ENCODE measurements at regions not wholly inside any gene's neighbourhood (a gene's known extent, or its start where the extent isn't known, plus 50 kb on each side); places are given as distances from the start of the nearest gene placed in this dataset.

- H3K9me3 ChIP-seq (replicated peaks; ENCODE audit: insufficient read depth, low read length): no peaks in the 10 kb centered on the region
- H3K9ac ChIP-seq (ENCODE audit: low read length): no peak overlapping the region
- no peaks in the 10 kb centered on the region for H3K79me2 ChIP-seq (ENCODE audit: low read length)
- no peak overlapping the region for H3K27ac ChIP-seq (ENCODE audit: low read length)
- H2AFZ ChIP-seq (ENCODE audit: low read length): no peak overlapping the region
- no peaks in the 10 kb centered on the region for H3K4me1 ChIP-seq (ENCODE audit: low read length)
- H3K4me3 ChIP-seq (ENCODE audit: low read length): no peak overlapping the region
- TF ChIP-seq EZH2phosphoT487 (IDR thresholded peaks at IDR 0.05; ENCODE audit: low read length) (no peak), CTCF (IDR thresholded peaks at IDR 0.05; ENCODE audit: low read length) (no peak), EZH2 (optimal IDR thresholded peaks at IDR 0.05; ENCODE audit: low read depth, low read length) (no peak)
- H4K20me1 ChIP-seq (ENCODE audit: insufficient read depth, low read length): no peaks in the 10 kb centered on the region
- H3K4me2 ChIP-seq (ENCODE audit: low read depth, low read length): no peak overlapping the region
- H3K27me3 ChIP-seq (replicated peaks; ENCODE audit: insufficient read depth, low read length): no peaks in the 10 kb centered on the region
- no peaks in the 10 kb centered on the region for H3F3A ChIP-seq (ENCODE audit: insufficient read depth, low read length)
- no peaks in the 10 kb centered on the region for H3K9me2 ChIP-seq (replicated peaks; ENCODE audit: insufficient read depth, low read length)
- DNase-seq: no peak
- no peaks in the 10 kb centered on the region for H3K36me3 ChIP-seq (replicated peaks; ENCODE audit: insufficient read depth, low read length)
Measured at GRCh38 chr17:72351884-72352346, 231.1 kb downstream of the SOX9 start.

- no peaks in the 10 kb centered on the region for H3K79me2 ChIP-seq (ENCODE audit: low read length)
- no peak overlapping the region for H3K27ac ChIP-seq (ENCODE audit: low read length)
- no peak overlapping the region for H3K4me3 ChIP-seq (ENCODE audit: low read length)
- no peaks in the 10 kb centered on the region for H4K20me1 ChIP-seq (ENCODE audit: insufficient read depth, low read length)
- no peaks in the 10 kb centered on the region for H3F3A ChIP-seq (ENCODE audit: insufficient read depth, low read length)
- no peaks in the 10 kb centered on the region for H3K36me3 ChIP-seq (replicated peaks; ENCODE audit: insufficient read depth, low read length)
- no peak for DNase-seq
- H3K9ac ChIP-seq (ENCODE audit: low read length): no peak overlapping the region
- H3K9me2 ChIP-seq (replicated peaks; ENCODE audit: insufficient read depth, low read length): no peaks in the 10 kb centered on the region
- no peaks in the 10 kb centered on the region for H3K4me1 ChIP-seq (ENCODE audit: low read length)
- H3K27me3 ChIP-seq (replicated peaks; ENCODE audit: insufficient read depth, low read length): no peaks in the 10 kb centered on the region
- no peak overlapping the region for H2AFZ ChIP-seq (ENCODE audit: low read length)
- TF ChIP-seq EZH2phosphoT487 (IDR thresholded peaks at IDR 0.05; ENCODE audit: low read length): no peak
- TF ChIP-seq CTCF (IDR thresholded peaks at IDR 0.05; ENCODE audit: low read length): no peak
- TF ChIP-seq EZH2 (optimal IDR thresholded peaks at IDR 0.05; ENCODE audit: low read depth, low read length): no peak
- H3K9me3 ChIP-seq (replicated peaks; ENCODE audit: insufficient read depth, low read length): no peaks in the 10 kb centered on the region
- no peak overlapping the region for H3K4me2 ChIP-seq (ENCODE audit: low read depth, low read length)
Measured at GRCh38 chr17:72353502-72353901, 232.7 kb downstream of the SOX9 start.

GRCh38 chr17:72354071-72354470 is 233.3 kb downstream of the SOX9 start:
- H3K9ac ChIP-seq (ENCODE audit: low read length): no peak overlapping the region
- H3K4me2 ChIP-seq (ENCODE audit: low read depth, low read length): no peak overlapping the region
- no peaks in the 10 kb centered on the region for H4K20me1 ChIP-seq (ENCODE audit: insufficient read depth, low read length)
- no peaks in the 10 kb centered on the region for H3K36me3 ChIP-seq (replicated peaks; ENCODE audit: insufficient read depth, low read length)
- no peaks in the 10 kb centered on the region for H3K4me1 ChIP-seq (ENCODE audit: low read length)
- H3K27me3 ChIP-seq (replicated peaks; ENCODE audit: insufficient read depth, low read length): no peaks in the 10 kb centered on the region
- H3K9me2 ChIP-seq (replicated peaks; ENCODE audit: insufficient read depth, low read length): no peaks in the 10 kb centered on the region
- no peak overlapping the region for H3K4me3 ChIP-seq (ENCODE audit: low read length)
- no peaks in the 10 kb centered on the region for H3K79me2 ChIP-seq (ENCODE audit: low read length)
- TF ChIP-seq EZH2phosphoT487 (IDR thresholded peaks at IDR 0.05; ENCODE audit: low read length) (no peak), EZH2 (optimal IDR thresholded peaks at IDR 0.05; ENCODE audit: low read depth, low read length) (no peak), CTCF (IDR thresholded peaks at IDR 0.05; ENCODE audit: low read length) (no peak)
- no peaks in the 10 kb centered on the region for H3F3A ChIP-seq (ENCODE audit: insufficient read depth, low read length)
- no peak for DNase-seq
- no peaks in the 10 kb centered on the region for H3K9me3 ChIP-seq (replicated peaks; ENCODE audit: insufficient read depth, low read length)
- H2AFZ ChIP-seq (ENCODE audit: low read length): no peak overlapping the region
- H3K27ac ChIP-seq (ENCODE audit: low read length): no peak overlapping the region
